OCI-LY7 (cell line): ENCODE measurements at regions not wholly inside any gene's neighbourhood (a gene's known extent, or its start where the extent isn't known, plus 50 kb on each side); places are given as distances from the start of the nearest gene placed in this dataset.

Experiments used
- BruUV-seq: library from RNA; stranded (reverse); fragments of 400-500 nt; replicated peaks from 2 replicates; lab custom pipeline; 2021; lab: Mats Ljungman, UMichigan
- CTCF ChIA-PET: fragments of 300-600 bp; sonication (Branson Sonifier 250); formaldehyde crosslinking; loops from one replicate; lab custom pipeline; 2022; ENCODE audit warnings: antibody characterized with exemption; ENCODE audit not compliant: unreplicated experiment; lab: Charles Lee
- POLR2A ChIA-PET: fragments of 300-600 bp; sonication (Branson Sonifier 250); formaldehyde crosslinking; loops from one replicate; lab custom pipeline; 2022; ENCODE audit warnings: antibody characterized with exemption; lab: Charles Lee
- DNase-seq: peaks from one replicate; pipeline ENCODE4 v3.0.0-alpha.2; 2015; ENCODE audit warnings: low spot score
- H2AFZ ChIP-seq: fragments of 200-600 bp; sonication (generic), shearing (Covaris generic); 2 replicates; pipeline ENCODE4 v1.6.1; 2014; ENCODE audit warnings: mild to moderate bottlenecking, antibody characterized with exemption, low read length, moderate library complexity
- H3K27ac ChIP-seq: fragments of 200-600 bp; sonication (generic); 2 replicates; pipeline ENCODE4 v1.5.1; 2014; ENCODE audit warnings: mixed run types, low read depth, mild to moderate bottlenecking, moderate library complexity, low read length, inconsistent platforms; ENCODE audit not compliant: poor library complexity, severe bottlenecking
- H3K36me3 ChIP-seq: fragments of 200-600 bp; sonication (generic); 2 replicates; pipeline ENCODE4 v1.6.1; 2014; ENCODE audit warnings: mild to moderate bottlenecking, antibody characterized with exemption, low read length, moderate library complexity, mixed read lengths; ENCODE audit not compliant: insufficient read depth
- H3K4me1 ChIP-seq: fragments of 200-600 bp; sonication (generic); 2 replicates; pipeline ENCODE4 v1.5.1; 2014; ENCODE audit warnings: mild to moderate bottlenecking, low read length; ENCODE audit not compliant: insufficient read depth, poor library complexity, severe bottlenecking
- H3K4me2 ChIP-seq: fragments of 200-600 bp; sonication (generic); 2 replicates; pipeline ENCODE4 v1.6.1; 2014; ENCODE audit warnings: mild to moderate bottlenecking, low read length
- H3K4me3 ChIP-seq: fragments of 200-600 bp; sonication (generic); 2 replicates; pipeline ENCODE4 v1.5.1; 2014; ENCODE audit warnings: mild to moderate bottlenecking, low read depth, low read length; ENCODE audit not compliant: poor library complexity, severe bottlenecking
- H3K79me2 ChIP-seq: fragments of 200-600 bp; sonication (generic); 2 replicates; pipeline ENCODE4 v1.6.1; 2016; ENCODE audit warnings: low read depth, mild to moderate bottlenecking, low read length, moderate library complexity, mixed read lengths; ENCODE audit not compliant: insufficient read depth
- H3K9me2 ChIP-seq: fragments of 200-600 bp; sonication (generic); 2 replicates; pipeline ENCODE4 v1.6.1; 2016; ENCODE audit warnings: mild to moderate bottlenecking, low read length, mixed read lengths; ENCODE audit not compliant: insufficient read depth
- H3K9me3 ChIP-seq: fragments of 200-600 bp; sonication (generic); 2 replicates; pipeline ENCODE4 v1.6.1; 2014; ENCODE audit warnings: mild to moderate bottlenecking, mixed run types, low read length, mixed read lengths
- H4K20me1 ChIP-seq: fragments of 200-600 bp; sonication (generic); 2 replicates; pipeline ENCODE4 v1.6.1; 2014; ENCODE audit warnings: mild to moderate bottlenecking, antibody characterized with exemption, low read length, moderate library complexity, mixed read lengths; ENCODE audit not compliant: insufficient read depth
- EZH2phosphoT487 ChIP-seq: fragments of 200-600 bp; sonication (generic); IDR thresholded peaks from 2 replicates; pipeline ENCODE4 v1.6.1; 2018; ENCODE audit warnings: low read depth, borderline replicate concordance, mild to moderate bottlenecking, mixed run types, antibody characterized with exemption, low read length, moderate library complexity, mixed read lengths
- intact Hi-C: fragments of 100-400 bp; cut with micrococcal nuclease; formaldehyde crosslinking; loops from one replicate; pipeline ENCODE4 v1.10.0; 2022; ENCODE audit not compliant: unreplicated experiment
- TF ChIP-seq, protein P1 (sequence below): fragments of 200-600 bp; sonication (generic); conservative IDR thresholded peaks from 2 replicates; pipeline ENCODE4 v1.5.1; 2014; ENCODE audit warnings: mild to moderate bottlenecking, antibody characterized with exemption, low read length, moderate library complexity, mixed read lengths

DNA sequence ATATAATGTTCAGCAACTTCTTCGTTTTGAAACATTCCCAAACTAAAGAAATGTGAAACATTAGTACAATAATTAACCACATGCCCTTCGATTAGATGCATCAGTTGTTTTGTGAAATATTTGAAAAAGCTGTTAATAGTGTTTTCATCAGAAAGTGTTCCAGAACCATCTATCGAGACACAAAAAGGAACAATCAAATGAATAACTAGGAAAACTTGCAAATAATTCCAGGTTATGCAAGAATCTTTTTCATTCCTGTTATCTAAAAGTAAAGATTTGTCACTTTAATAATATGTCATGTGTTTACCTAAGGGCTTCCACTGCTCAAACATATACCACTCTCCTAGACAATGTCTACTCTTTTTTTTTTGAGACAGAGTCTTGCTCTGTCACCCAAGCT is 904.2 kb upstream of the MIR17HG start:
- Histone ChIP-seq H3K36me3 (no peaks in the 10 kb centered on the region), H3K79me2 (no peaks in the 10 kb centered on the region), H3K4me2 (no peak overlapping the region), H3K4me1 (no peaks in the 10 kb centered on the region), H4K20me1 (no peaks in the 10 kb centered on the region), H3K4me3 (no peak overlapping the region), H3K27ac (no peak overlapping the region), H3K9me2 (no peaks in the 10 kb centered on the region), H3K9me3 (no peaks in the 10 kb centered on the region), H2AFZ (no peak overlapping the region)
- DNase-seq: no peak
- ChIA-PET POLR2A (no interaction called here), CTCF (no interaction called here)
- no peak for TF ChIP-seq EZH2phosphoT487
- TF ChIP-seq, protein P1, sequence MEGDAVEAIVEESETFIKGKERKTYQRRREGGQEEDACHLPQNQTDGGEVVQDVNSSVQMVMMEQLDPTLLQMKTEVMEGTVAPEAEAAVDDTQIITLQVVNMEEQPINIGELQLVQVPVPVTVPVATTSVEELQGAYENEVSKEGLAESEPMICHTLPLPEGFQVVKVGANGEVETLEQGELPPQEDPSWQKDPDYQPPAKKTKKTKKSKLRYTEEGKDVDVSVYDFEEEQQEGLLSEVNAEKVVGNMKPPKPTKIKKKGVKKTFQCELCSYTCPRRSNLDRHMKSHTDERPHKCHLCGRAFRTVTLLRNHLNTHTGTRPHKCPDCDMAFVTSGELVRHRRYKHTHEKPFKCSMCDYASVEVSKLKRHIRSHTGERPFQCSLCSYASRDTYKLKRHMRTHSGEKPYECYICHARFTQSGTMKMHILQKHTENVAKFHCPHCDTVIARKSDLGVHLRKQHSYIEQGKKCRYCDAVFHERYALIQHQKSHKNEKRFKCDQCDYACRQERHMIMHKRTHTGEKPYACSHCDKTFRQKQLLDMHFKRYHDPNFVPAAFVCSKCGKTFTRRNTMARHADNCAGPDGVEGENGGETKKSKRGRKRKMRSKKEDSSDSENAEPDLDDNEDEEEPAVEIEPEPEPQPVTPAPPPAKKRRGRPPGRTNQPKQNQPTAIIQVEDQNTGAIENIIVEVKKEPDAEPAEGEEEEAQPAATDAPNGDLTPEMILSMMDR: no peak
- intact Hi-C loops: no loop called here
- BruUV-seq: no TSS peak

DNA sequence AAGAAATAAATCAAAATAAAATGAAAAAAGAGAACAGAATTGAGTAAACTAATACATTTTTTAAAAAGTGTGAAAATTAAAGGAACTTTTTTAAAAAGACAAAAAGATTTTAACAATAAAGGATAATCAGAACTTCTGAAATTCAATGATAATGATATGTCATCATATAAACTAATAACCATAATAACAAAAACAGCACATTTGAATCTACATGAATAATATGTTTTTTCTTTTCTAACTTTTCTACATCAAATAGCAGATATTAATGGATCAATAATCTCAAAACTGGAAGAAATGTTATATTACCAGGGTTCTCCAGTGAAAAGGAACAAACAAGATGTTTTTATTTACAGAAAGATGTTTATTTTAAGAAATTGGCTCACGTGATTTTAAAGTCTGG is 903.3 kb upstream of the MIR17HG start:
- ChIA-PET POLR2A (no interaction called here), CTCF (no interaction called here)
- intact Hi-C loops: no loop called here
- no peak overlapping the region for H3K4me3 ChIP-seq
- no peaks in the 10 kb centered on the region for H3K9me2 ChIP-seq
- no peaks in the 10 kb centered on the region for H3K79me2 ChIP-seq
- H3K27ac ChIP-seq: no peak overlapping the region
- H3K9me3 ChIP-seq: no peaks in the 10 kb centered on the region
- H4K20me1 ChIP-seq: no peaks in the 10 kb centered on the region
- no peak for DNase-seq
- no peaks in the 10 kb centered on the region for H3K4me1 ChIP-seq
- TF ChIP-seq, protein P1: no peak
- no peak for TF ChIP-seq EZH2phosphoT487
- no peak overlapping the region for H3K4me2 ChIP-seq
- BruUV-seq: no TSS peak
- H3K36me3 ChIP-seq: no peaks in the 10 kb centered on the region
- H2AFZ ChIP-seq: no peak overlapping the region

DNA sequence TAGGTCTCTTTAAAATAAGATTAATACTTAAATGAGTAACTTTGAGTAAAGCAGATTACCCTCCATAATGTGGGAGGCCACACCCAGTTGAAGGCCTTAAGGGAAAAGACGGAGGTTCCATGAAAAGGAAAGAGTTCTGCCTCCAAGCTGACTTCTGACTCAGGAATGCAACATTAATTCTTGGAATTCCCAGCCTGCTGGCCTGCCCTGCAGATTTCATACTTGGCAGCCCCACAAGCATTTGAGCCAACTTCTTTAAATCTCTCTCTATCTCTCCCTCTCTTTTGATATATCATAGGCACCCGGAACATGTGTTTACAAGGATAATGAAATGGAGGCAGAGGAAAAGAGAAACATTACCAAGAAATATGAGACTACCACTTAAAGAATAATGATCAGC is 902.3 kb upstream of the MIR17HG start:
- TF ChIP-seq, protein P1: no peak
- no peak for TF ChIP-seq EZH2phosphoT487
- Histone ChIP-seq H3K4me2 (no peak overlapping the region), H4K20me1 (no peaks in the 10 kb centered on the region), H3K4me1 (no peaks in the 10 kb centered on the region), H3K27ac (no peak overlapping the region), H3K9me2 (no peaks in the 10 kb centered on the region), H3K36me3 (no peaks in the 10 kb centered on the region), H2AFZ (no peak overlapping the region), H3K4me3 (no peak overlapping the region), H3K9me3 (0 out of 2 replicates have a peak, but pooled peaks cover 6% of the 10 kb centered on the region), H3K79me2 (no peaks in the 10 kb centered on the region)
- DNase-seq: no peak
- ChIA-PET CTCF (no interaction called here), POLR2A (interaction anchor here (0.6 to 1.0 kb wide), 3 partner anchors 13 to 1877 kb away, joined by 3 read pairs; no protein-coding TSS in a partner anchor)
- no TSS peak for BruUV-seq
- intact Hi-C loops: no loop called here
